MCF 10A (cell line): ENCODE measurements at regions not wholly inside any gene's neighbourhood (a gene's known extent, or its start where the extent isn't known, plus 50 kb on each side); places are given as distances from the start of the nearest gene placed in this dataset.

Source experiments
- BruUV-seq: library from RNA; stranded (reverse); fragments of 400-500 nt; replicated peaks from 2 replicates; lab custom pipeline; 2021; lab: Mats Ljungman, UMichigan
- CTCF ChIA-PET: fragments of 300-600 bp; sonication (Branson Sonifier 250); formaldehyde crosslinking; extraction: SDS; loops from one replicate; lab custom pipeline; 2021; ENCODE audit warnings: antibody characterized with exemption, inconsistent platforms; lab: Yijun Ruan, JAX
- POLR2A ChIA-PET: fragments of 300-600, 350-650 bp; sonication (Branson Sonifier 250); formaldehyde crosslinking; extraction: SDS; loops from one replicate; lab custom pipeline; 2020; ENCODE audit warnings: antibody characterized with exemption, inconsistent platforms; lab: Yijun Ruan, JAX
- DNase-seq: peaks from one replicate; pipeline ENCODE4 v3.0.0-alpha.2; 2018; ENCODE audit not compliant: unreplicated experiment
- H3K27ac Mint-ChIP-seq: one replicate; pipeline ENCODE4 v1.8.0; 2022; ENCODE audit warnings: mild to moderate bottlenecking, low read depth, mixed read lengths; ENCODE audit not compliant: unreplicated experiment
- H3K27me3 Mint-ChIP-seq: one replicate; pipeline ENCODE4 v1.8.0; 2022; ENCODE audit warnings: mixed read lengths; ENCODE audit not compliant: insufficient read depth, unreplicated experiment
- H3K36me3 Mint-ChIP-seq: one replicate; pipeline ENCODE4 v1.8.0; 2022; ENCODE audit warnings: mild to moderate bottlenecking, moderate library complexity, mixed read lengths; ENCODE audit not compliant: insufficient read depth, unreplicated experiment
- H3K4me1 Mint-ChIP-seq: one replicate; pipeline ENCODE4 v1.8.0; 2022; ENCODE audit warnings: mixed read lengths; ENCODE audit not compliant: insufficient read depth, unreplicated experiment
- H3K4me3 Mint-ChIP-seq: one replicate; pipeline ENCODE4 v1.8.0; 2022; ENCODE audit warnings: mild to moderate bottlenecking, moderate library complexity, mixed read lengths; ENCODE audit not compliant: unreplicated experiment
- H3K9me3 Mint-ChIP-seq: one replicate; pipeline ENCODE4 v1.8.0; 2022; ENCODE audit warnings: mixed read lengths; ENCODE audit not compliant: unreplicated experiment
- intact Hi-C: fragments of 100-400 bp; cut with micrococcal nuclease; formaldehyde crosslinking; loops from 2 replicates; pipeline ENCODE4 v1.14.1; 2022
- TF ChIP-seq, protein P1 (sequence below): fragments of 200-600 bp; IDR thresholded peaks from one replicate; pipeline ENCODE4 v1.8.0; 2022; ENCODE audit warnings: antibody characterized with exemption, mild to moderate bottlenecking; ENCODE audit not compliant: unreplicated experiment

DNA sequence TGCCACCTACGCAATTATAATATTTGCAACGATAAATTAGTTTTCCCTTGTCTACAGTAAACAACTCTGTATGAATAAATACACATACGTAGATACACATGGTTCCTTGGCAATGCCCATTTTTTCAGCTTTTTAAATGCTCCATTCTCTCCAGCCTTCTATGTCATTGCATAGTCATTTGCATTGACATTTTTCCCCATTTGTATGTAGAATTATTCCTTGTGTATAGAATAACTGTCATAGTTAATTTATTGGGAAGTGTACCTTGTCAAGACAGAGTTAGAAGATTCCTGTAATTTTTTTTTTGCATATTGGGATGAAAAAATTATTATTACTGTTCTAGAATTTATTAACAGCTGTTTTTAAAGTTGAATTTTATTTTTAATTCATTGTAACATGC is 736.7 kb upstream of the DPPA4 start:
- Mint-ChIP-seq H3K4me1 (no peaks in the 10 kb centered on the region), H3K36me3 (no peaks in the 10 kb centered on the region), H3K27ac (no peak overlapping the region), H3K9me3 (peaks cover 8% of the 10 kb centered on the region), H3K4me3 (no peak overlapping the region), H3K27me3 (no peaks in the 10 kb centered on the region)
- BruUV-seq = no TSS peak
- TF ChIP-seq, protein P1, sequence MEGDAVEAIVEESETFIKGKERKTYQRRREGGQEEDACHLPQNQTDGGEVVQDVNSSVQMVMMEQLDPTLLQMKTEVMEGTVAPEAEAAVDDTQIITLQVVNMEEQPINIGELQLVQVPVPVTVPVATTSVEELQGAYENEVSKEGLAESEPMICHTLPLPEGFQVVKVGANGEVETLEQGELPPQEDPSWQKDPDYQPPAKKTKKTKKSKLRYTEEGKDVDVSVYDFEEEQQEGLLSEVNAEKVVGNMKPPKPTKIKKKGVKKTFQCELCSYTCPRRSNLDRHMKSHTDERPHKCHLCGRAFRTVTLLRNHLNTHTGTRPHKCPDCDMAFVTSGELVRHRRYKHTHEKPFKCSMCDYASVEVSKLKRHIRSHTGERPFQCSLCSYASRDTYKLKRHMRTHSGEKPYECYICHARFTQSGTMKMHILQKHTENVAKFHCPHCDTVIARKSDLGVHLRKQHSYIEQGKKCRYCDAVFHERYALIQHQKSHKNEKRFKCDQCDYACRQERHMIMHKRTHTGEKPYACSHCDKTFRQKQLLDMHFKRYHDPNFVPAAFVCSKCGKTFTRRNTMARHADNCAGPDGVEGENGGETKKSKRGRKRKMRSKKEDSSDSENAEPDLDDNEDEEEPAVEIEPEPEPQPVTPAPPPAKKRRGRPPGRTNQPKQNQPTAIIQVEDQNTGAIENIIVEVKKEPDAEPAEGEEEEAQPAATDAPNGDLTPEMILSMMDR = no peak
- intact Hi-C loops = no loop called here
- DNase-seq = no peak
- CTCF ChIA-PET = interaction anchor here (0.7 kb wide), 1 partner anchor 83 kb away, joined by 3 read pairs; no protein-coding TSS in a partner anchor
- POLR2A ChIA-PET = no interaction called here

DNA sequence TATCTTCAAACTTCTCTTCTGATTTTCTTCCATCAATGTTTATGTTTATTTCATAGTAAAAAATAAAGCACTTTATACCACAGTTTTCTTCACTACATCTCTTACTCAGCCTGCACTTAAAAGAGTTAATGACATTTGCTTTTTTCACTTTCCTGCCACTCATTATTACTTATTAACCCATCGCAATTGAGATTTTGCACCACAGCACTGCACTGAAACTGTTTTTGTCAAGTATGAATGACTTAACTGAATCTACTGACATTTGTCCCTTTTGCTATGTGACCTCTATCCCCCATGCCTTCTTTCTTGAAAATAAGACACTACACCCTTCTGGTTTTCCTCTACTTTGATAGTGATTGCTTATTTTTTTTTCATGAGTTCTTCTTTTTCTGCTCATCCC is 739.7 kb upstream of the DPPA4 start:
- intact Hi-C loops = no loop called here
- no peaks in the 10 kb centered on the region for H3K36me3 Mint-ChIP-seq
- TF ChIP-seq, protein P1 = no peak
- H3K4me3 Mint-ChIP-seq = no peak overlapping the region
- BruUV-seq = no TSS peak
- H3K27ac Mint-ChIP-seq = no peak overlapping the region
- peaks cover under 1% of the 10 kb centered on the region for H3K9me3 Mint-ChIP-seq
- H3K4me1 Mint-ChIP-seq = no peaks in the 10 kb centered on the region
- DNase-seq = no peak
- no peaks in the 10 kb centered on the region for H3K27me3 Mint-ChIP-seq
- ChIA-PET CTCF (no interaction called here), POLR2A (no interaction called here)

DNA sequence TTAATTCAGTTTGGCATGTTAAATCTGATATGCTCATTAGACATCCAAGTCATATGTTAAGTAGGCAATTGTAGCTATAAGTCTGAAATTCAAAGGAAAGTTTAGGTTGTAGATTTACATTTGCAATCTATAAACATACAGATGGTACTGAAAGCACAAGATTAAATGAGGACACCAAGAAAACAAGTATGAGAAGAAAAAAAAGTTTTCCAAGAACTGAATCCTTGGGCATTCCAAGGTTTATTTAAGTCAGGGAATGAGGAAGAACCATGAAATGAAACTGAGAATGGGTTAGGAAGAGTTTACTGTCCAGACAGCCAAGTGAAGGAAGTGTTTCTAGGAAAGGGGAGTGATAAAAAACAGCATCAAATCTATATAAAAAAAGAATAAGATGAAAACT is 756.1 kb upstream of the DPPA4 start:
- intact Hi-C loops = no loop called here
- Mint-ChIP-seq H3K27me3 (no peaks in the 10 kb centered on the region), H3K9me3 (no peaks in the 10 kb centered on the region), H3K4me3 (no peak overlapping the region), H3K4me1 (no peaks in the 10 kb centered on the region), H3K36me3 (no peaks in the 10 kb centered on the region), H3K27ac (no peak overlapping the region)
- no peak for DNase-seq
- CTCF ChIA-PET = no interaction called here
- TF ChIP-seq, protein P1 = no peak
- POLR2A ChIA-PET = no interaction called here
- BruUV-seq = no TSS peak

DNA sequence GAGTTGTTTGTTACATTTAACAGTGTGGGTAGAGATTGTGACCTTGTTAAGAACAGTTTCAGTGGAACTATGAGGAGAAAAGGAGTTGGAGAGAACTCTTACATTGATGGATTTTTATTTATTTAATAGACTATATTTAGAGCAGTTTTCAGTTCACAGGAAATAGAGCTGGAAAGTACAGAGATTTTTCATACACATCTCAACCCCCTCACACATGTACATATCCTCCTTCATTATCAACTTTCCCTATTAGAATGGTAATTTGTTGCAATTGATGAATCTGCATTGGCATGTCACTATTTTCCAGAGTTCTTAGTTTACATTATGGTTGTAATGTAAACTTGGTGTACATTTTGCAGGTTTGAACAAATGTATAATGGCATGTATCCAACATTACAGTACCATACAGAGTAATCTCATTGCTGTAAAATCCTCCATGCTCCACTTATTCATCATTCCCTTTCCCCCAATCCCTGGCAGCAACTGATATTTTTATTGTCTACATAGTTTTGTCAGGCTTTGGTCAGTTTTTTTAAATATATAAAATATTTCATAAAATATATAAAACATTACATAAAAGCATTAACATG is 756.6 kb upstream of the DPPA4 start:
- intact Hi-C loops = no loop called here
- Mint-ChIP-seq H3K4me3 (no peak overlapping the region), H3K27me3 (no peaks in the 10 kb centered on the region), H3K4me1 (no peaks in the 10 kb centered on the region), H3K36me3 (no peaks in the 10 kb centered on the region), H3K27ac (no peak overlapping the region), H3K9me3 (no peaks in the 10 kb centered on the region)
- BruUV-seq = no TSS peak
- ChIA-PET POLR2A (no interaction called here), CTCF (no interaction called here)
- TF ChIP-seq, protein P1 = no peak
- no peak for DNase-seq
